ENCODE measurements at regions not wholly inside any gene's neighbourhood (a gene's known extent, or its start where the extent isn't known, plus 50 kb on each side); places are given as distances from the start of the nearest gene placed in this dataset.

GRCh38 chr3:40720341-40720740 lies 195.6 kb downstream of the ZNF621 start:
- Histone ChIP-seq H3K9me2 (ENCODE audit: insufficient read depth) (no peaks in the 10 kb centered on the region), H3K9ac (no peak overlapping the region), H3K27me3 (replicated peaks; ENCODE audit: insufficient read depth) (no peaks in the 10 kb centered on the region), H3K27ac (no peak overlapping the region), H3K4me1 (ENCODE audit: insufficient read depth) (no peaks in the 10 kb centered on the region), H4K20me1 (ENCODE audit: insufficient read depth) (no peaks in the 10 kb centered on the region), H3K36me3 (ENCODE audit: low read depth) (no peaks in the 10 kb centered on the region), H3K79me2 (ENCODE audit: insufficient read depth) (no peaks in the 10 kb centered on the region), H3K9me3 (ENCODE audit: low read depth) (no peaks in the 10 kb centered on the region), H2AFZ (no peak overlapping the region), H3F3A (ENCODE audit: insufficient read depth) (no peaks in the 10 kb centered on the region), H3K4me2 (ENCODE audit: unreplicated experiment) (no peak overlapping the region), H3K4me3 (no peak overlapping the region)
- in situ Hi-C loops (cut with MboI), result no loop called here
- WGBS, 2 experiments (ENCODE audit: low coverage in 1 of 2, low lambda C conversion rate in 2 of 2, missing lambda C conversion rate in 2 of 2), result 54 to 61% methylated on average over 4 of the region's 4 CpGs
- DNase-seq, result no peak
- no peak for TF ChIP-seq EZH2 (IDR thresholded peaks at IDR 0.05; ENCODE audit: insufficient read depth, poor library complexity, severe bottlenecking)
- no peak for TF ChIP-seq EZH2phosphoT487 (IDR thresholded peaks at IDR 0.05; ENCODE audit: insufficient read depth, low read depth)

GRCh38 chr3:40720863-40721262 lies 196.1 kb downstream of the ZNF621 start:
- TF ChIP-seq EZH2 (IDR thresholded peaks at IDR 0.05; ENCODE audit: insufficient read depth, poor library complexity, severe bottlenecking) (no peak), EZH2phosphoT487 (IDR thresholded peaks at IDR 0.05; ENCODE audit: insufficient read depth, low read depth) (no peak)
- in situ Hi-C loops (cut with MboI), result no loop called here
- WGBS, 2 experiments (ENCODE audit: low coverage in 1 of 2, low lambda C conversion rate in 2 of 2, missing lambda C conversion rate in 2 of 2), result 64 to 73% methylated on average over 3 of the region's 3 CpGs

GRCh38 chr3:40723083-40723660 lies 198.4 kb downstream of the ZNF621 start:
- Histone ChIP-seq H3K4me1 (ENCODE audit: insufficient read depth) (no peaks in the 10 kb centered on the region), H2AFZ (no peak overlapping the region), H3K9me2 (ENCODE audit: insufficient read depth) (no peaks in the 10 kb centered on the region), H4K20me1 (ENCODE audit: insufficient read depth) (no peaks in the 10 kb centered on the region), H3K9ac (no peak overlapping the region), H3K27ac (no peak overlapping the region), H3F3A (ENCODE audit: insufficient read depth) (no peaks in the 10 kb centered on the region), H3K79me2 (ENCODE audit: insufficient read depth) (no peaks in the 10 kb centered on the region), H3K36me3 (ENCODE audit: low read depth) (no peaks in the 10 kb centered on the region), H3K9me3 (ENCODE audit: low read depth) (no peaks in the 10 kb centered on the region), H3K4me3 (no peak overlapping the region), H3K27me3 (replicated peaks; ENCODE audit: insufficient read depth) (no peaks in the 10 kb centered on the region), H3K4me2 (ENCODE audit: unreplicated experiment) (no peak overlapping the region)
- TF ChIP-seq EZH2phosphoT487 (IDR thresholded peaks at IDR 0.05; ENCODE audit: insufficient read depth, low read depth) (no peak), EZH2 (IDR thresholded peaks at IDR 0.05; ENCODE audit: insufficient read depth, poor library complexity, severe bottlenecking) (no peak)
- in situ Hi-C loops (cut with MboI), result no loop called here
- DNase-seq, result no peak

More at GRCh38 chr3:40720863-40721262, 196.1 kb downstream of the ZNF621 start:
- Histone ChIP-seq H3K27me3 (replicated peaks; ENCODE audit: insufficient read depth) (no peaks in the 10 kb centered on the region), H3K9me2 (ENCODE audit: insufficient read depth) (no peaks in the 10 kb centered on the region), H3K9me3 (ENCODE audit: low read depth) (no peaks in the 10 kb centered on the region), H3K79me2 (ENCODE audit: insufficient read depth) (no peaks in the 10 kb centered on the region), H2AFZ (no peak overlapping the region), H3K4me1 (ENCODE audit: insufficient read depth) (no peaks in the 10 kb centered on the region), H3K4me3 (no peak overlapping the region), H3K27ac (no peak overlapping the region), H3F3A (ENCODE audit: insufficient read depth) (no peaks in the 10 kb centered on the region), H4K20me1 (ENCODE audit: insufficient read depth) (no peaks in the 10 kb centered on the region), H3K9ac (no peak overlapping the region), H3K4me2 (ENCODE audit: unreplicated experiment) (no peak overlapping the region), H3K36me3 (ENCODE audit: low read depth) (no peaks in the 10 kb centered on the region)
- no peak for DNase-seq

- TF ChIP-seq EZH2 (IDR thresholded peaks at IDR 0.05; ENCODE audit: insufficient read depth, poor library complexity, severe bottlenecking) (no peak), EZH2phosphoT487 (IDR thresholded peaks at IDR 0.05; ENCODE audit: insufficient read depth, low read depth) (no peak)
- no peak overlapping the region for H3K4me3 ChIP-seq
- DNase-seq, result no peak
- no peaks in the 10 kb centered on the region for H3K79me2 ChIP-seq (ENCODE audit: insufficient read depth)
- no peaks in the 10 kb centered on the region for H3K36me3 ChIP-seq (ENCODE audit: low read depth)
- H3K27ac ChIP-seq, result no peak overlapping the region
- H2AFZ ChIP-seq, result no peak overlapping the region
- no peaks in the 10 kb centered on the region for H3K27me3 ChIP-seq (replicated peaks; ENCODE audit: insufficient read depth)
- H3K4me2 ChIP-seq (ENCODE audit: unreplicated experiment), result no peak overlapping the region
- no peaks in the 10 kb centered on the region for H3F3A ChIP-seq (ENCODE audit: insufficient read depth)
- H3K9me2 ChIP-seq (ENCODE audit: insufficient read depth), result no peaks in the 10 kb centered on the region
- H3K9me3 ChIP-seq (ENCODE audit: low read depth), result no peaks in the 10 kb centered on the region
- in situ Hi-C loops (cut with MboI), result no loop called here
- H4K20me1 ChIP-seq (ENCODE audit: insufficient read depth), result no peaks in the 10 kb centered on the region
- no peak overlapping the region for H3K9ac ChIP-seq
- H3K4me1 ChIP-seq (ENCODE audit: insufficient read depth), result no peaks in the 10 kb centered on the region
Measured at GRCh38 chr3:40725031-40725430, 200.3 kb downstream of the ZNF621 start.

- Histone ChIP-seq H3K9me2 (ENCODE audit: insufficient read depth) (no peaks in the 10 kb centered on the region), H4K20me1 (ENCODE audit: insufficient read depth) (no peaks in the 10 kb centered on the region), H3K4me3 (no peak overlapping the region), H3K27me3 (replicated peaks; ENCODE audit: insufficient read depth) (no peaks in the 10 kb centered on the region), H2AFZ (no peak overlapping the region), H3K4me1 (ENCODE audit: insufficient read depth) (no peaks in the 10 kb centered on the region), H3K9me3 (ENCODE audit: low read depth) (no peaks in the 10 kb centered on the region), H3K27ac (no peak overlapping the region), H3K9ac (no peak overlapping the region), H3K79me2 (ENCODE audit: insufficient read depth) (no peaks in the 10 kb centered on the region), H3F3A (ENCODE audit: insufficient read depth) (no peaks in the 10 kb centered on the region), H3K36me3 (ENCODE audit: low read depth) (no peaks in the 10 kb centered on the region), H3K4me2 (ENCODE audit: unreplicated experiment) (no peak overlapping the region)
- 0 to 10% methylated on average over 1 of the region's 1 CpG for WGBS, 2 experiments (ENCODE audit: low coverage in 1 of 2, low lambda C conversion rate in 2 of 2, missing lambda C conversion rate in 2 of 2)
- in situ Hi-C loops (cut with MboI), result no loop called here
- no peak for TF ChIP-seq EZH2phosphoT487 (IDR thresholded peaks at IDR 0.05; ENCODE audit: insufficient read depth, low read depth)
- DNase-seq, result no peak
Measured at GRCh38 chr3:40731445-40731844, 206.7 kb downstream of the ZNF621 start.
